ENCODE measurements at regions not wholly inside any gene's neighbourhood (a gene's known extent, or its start where the extent isn't known, plus 50 kb on each side); places are given as distances from the start of the nearest gene placed in this dataset.

GRCh38 chr7:115694424-115694823, 336.1 kb downstream of the TFEC start:
- no peak for TF ChIP-seq EZH2phosphoT487 (IDR thresholded peaks at IDR 0.05; ENCODE audit: insufficient read depth, low read depth)
- TF ChIP-seq EZH2 (IDR thresholded peaks at IDR 0.05; ENCODE audit: insufficient read depth, poor library complexity, severe bottlenecking), result no peak

All from GM23248 (cell line).